ENCODE measurements at regions not wholly inside any gene's neighbourhood (a gene's known extent, or its start where the extent isn't known, plus 50 kb on each side); places are given as distances from the start of the nearest gene placed in this dataset.

DNA sequence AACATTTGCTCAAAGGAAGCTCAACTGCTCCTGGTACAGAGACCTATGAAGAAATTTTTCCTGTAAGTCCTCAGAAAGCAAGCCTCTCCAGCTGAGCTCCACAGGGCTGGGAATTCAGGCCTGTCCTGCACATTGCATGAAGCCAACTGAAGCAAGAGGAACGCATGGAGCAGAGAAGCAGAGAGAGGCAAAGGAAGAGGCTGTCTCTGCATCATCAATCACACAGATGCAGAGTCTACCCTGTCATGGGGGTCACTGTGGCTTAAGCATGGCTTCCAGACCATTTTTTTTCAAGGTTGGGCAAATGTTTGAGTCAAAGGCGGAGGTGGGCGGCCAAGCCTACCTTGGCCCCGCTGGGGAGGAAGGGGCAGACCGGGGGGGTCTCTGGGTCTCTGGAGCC is 110.3 kb upstream of the MSX1 start:
- peaks cover 14% of the 10 kb centered on the region for H3K27me3 Mint-ChIP-seq (ENCODE audit: low read depth)
- DNase-seq (ENCODE audit: low spot score), result no peak
- no peaks in the 10 kb centered on the region for H3K4me1 Mint-ChIP-seq (ENCODE audit: low read depth)
- no peak overlapping the region for H3K27ac Mint-ChIP-seq
- H3K36me3 Mint-ChIP-seq (ENCODE audit: low read depth), result no peaks in the 10 kb centered on the region
- no peak overlapping the region for H3K4me3 Mint-ChIP-seq
- H3K9me3 Mint-ChIP-seq, result peaks cover 27% of the 10 kb centered on the region

DNA sequence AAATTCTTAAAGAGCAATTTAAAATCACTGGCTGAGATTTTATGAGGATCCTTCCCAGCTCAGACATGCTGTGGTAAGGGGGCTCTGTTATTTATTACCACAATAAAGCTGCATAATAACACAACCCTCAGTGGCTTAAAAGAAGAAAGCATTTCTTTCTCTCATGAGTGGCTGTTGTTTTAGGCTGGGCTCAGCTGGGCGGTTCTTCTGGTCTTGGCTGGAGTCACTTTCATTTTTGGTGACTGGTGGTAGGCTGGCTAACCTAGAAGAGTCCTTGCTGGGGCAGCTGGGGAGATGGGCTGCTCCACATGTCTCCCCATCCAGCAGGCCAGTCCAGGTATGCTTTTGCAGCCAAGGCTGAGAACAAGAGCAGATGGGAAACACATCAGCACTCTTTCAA is 113.0 kb upstream of the MSX1 start:
- no peak for DNase-seq (ENCODE audit: low spot score)
- H3K36me3 Mint-ChIP-seq (ENCODE audit: low read depth), result no peaks in the 10 kb centered on the region
- H3K27ac Mint-ChIP-seq, result no peak overlapping the region
- no peak overlapping the region for H3K4me3 Mint-ChIP-seq
- H3K4me1 Mint-ChIP-seq (ENCODE audit: low read depth), result no peaks in the 10 kb centered on the region
- H3K27me3 Mint-ChIP-seq (ENCODE audit: low read depth), result no peaks in the 10 kb centered on the region
- H3K9me3 Mint-ChIP-seq, result peaks cover 27% of the 10 kb centered on the region

DNA sequence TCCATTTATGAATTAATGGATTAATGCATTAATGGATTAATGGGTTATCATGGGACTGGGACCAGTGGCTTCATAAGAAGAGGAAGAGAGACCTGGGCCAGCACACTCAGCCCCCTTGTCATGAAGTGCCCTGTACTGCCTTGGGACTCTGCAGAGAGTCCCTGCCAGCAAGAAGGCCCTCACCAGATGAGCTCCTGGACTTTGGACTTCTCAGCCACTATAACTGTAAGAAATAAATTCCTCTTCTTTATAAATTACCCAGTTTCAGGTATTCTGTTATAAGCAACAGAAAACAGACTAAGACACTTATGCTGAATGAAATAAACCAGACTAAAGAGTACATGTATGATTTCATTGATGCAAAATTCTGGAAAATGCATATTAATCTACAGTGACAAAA is 119.4 kb upstream of the MSX1 start:
- no peaks in the 10 kb centered on the region for H3K27me3 Mint-ChIP-seq (ENCODE audit: low read depth)
- no peak overlapping the region for H3K27ac Mint-ChIP-seq
- no peaks in the 10 kb centered on the region for H3K4me1 Mint-ChIP-seq (ENCODE audit: low read depth)
- H3K36me3 Mint-ChIP-seq (ENCODE audit: low read depth), result no peaks in the 10 kb centered on the region
- H3K9me3 Mint-ChIP-seq, result peaks cover 4% of the 10 kb centered on the region
- no peak overlapping the region for H3K4me3 Mint-ChIP-seq
- no peak for DNase-seq (ENCODE audit: low spot score)

DNA sequence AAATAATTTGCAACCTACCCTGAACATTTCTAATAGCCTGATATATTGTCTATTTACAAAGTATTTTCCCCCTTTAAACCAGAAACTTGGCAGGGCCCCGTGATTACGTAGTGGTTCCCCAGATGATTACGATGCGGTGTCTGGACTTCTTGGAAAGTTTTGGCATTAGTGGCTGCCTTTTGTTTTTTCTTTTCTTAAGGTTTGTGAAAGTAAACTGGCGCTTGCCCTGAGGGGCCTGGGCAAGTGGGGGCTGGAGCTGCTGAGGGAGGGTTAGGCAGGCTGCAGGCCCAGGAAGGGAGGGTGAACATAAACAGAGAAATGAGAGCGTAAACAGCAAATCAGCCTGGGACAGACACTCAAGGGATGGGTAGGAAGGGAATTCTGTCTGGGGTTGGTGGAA is 123.6 kb upstream of the MSX1 start:
- no peak for DNase-seq (ENCODE audit: low spot score)
- Mint-ChIP-seq H3K4me3 (no peak overlapping the region), H3K9me3 (no peaks in the 10 kb centered on the region), H3K36me3 (ENCODE audit: low read depth) (no peaks in the 10 kb centered on the region), H3K27me3 (ENCODE audit: low read depth) (no peaks in the 10 kb centered on the region), H3K27ac (no peak overlapping the region), H3K4me1 (ENCODE audit: low read depth) (no peaks in the 10 kb centered on the region)

DNA sequence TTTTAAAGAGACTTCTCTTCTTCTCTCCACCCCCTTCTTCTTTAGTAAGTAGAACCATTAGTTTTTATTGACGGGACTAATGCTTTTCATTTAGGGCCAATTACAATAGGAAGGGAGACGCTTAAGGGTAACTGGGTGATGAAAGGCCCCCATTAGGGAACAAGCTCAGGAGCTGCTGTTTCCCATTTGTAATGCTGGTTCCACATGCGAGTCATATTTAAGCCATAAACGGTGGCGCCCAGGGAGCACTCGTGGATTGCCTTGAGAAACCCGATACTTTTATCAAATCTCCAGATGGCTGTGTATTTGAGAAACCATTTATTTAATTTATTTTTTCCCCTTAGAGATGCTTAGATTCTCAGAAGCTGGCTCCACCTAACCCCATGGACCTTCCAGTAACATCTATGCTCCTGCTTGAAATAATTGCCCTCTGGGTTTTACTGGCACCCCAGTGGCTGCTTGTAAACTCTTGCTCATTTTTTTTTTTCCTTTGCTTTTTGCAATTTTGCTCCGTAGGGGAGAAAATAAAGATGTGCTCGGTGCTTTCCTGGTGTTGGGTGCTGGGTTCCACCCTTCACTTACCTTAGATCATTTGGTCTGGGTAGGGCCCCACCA is 124.2 kb upstream of the MSX1 start:
- DNase-seq (ENCODE audit: low spot score), result no peak
- Mint-ChIP-seq H3K4me3 (no peak overlapping the region), H3K4me1 (ENCODE audit: low read depth) (no peaks in the 10 kb centered on the region), H3K27me3 (ENCODE audit: low read depth) (no peaks in the 10 kb centered on the region), H3K36me3 (ENCODE audit: low read depth) (no peaks in the 10 kb centered on the region), H3K9me3 (no peaks in the 10 kb centered on the region), H3K27ac (no peak overlapping the region)

DNA sequence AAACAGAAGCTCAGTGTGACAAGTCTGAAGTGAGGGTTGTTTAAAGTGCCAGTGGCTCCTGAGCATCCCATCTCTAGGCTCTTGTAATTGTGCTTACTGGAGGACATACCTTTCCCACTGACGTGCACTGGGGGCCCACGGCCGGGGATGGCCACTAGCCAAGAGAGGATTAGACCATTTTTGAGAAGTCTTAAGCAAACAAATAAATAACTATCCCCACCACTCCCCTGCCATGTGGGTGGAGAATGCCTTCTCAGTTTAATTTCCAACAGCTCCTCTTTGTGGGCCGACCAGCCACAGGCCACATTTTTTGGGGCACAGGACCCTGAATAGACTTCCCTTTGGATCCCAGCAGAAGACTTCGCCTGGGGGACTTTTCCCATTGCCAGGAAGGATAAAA is 125.0 kb upstream of the MSX1 start:
- H3K36me3 Mint-ChIP-seq (ENCODE audit: low read depth), result no peaks in the 10 kb centered on the region
- no peaks in the 10 kb centered on the region for H3K27me3 Mint-ChIP-seq (ENCODE audit: low read depth)
- no peak for DNase-seq (ENCODE audit: low spot score)
- no peaks in the 10 kb centered on the region for H3K4me1 Mint-ChIP-seq (ENCODE audit: low read depth)
- no peak overlapping the region for H3K27ac Mint-ChIP-seq
- peaks cover 5% of the 10 kb centered on the region for H3K9me3 Mint-ChIP-seq
- no peak overlapping the region for H3K4me3 Mint-ChIP-seq

DNA sequence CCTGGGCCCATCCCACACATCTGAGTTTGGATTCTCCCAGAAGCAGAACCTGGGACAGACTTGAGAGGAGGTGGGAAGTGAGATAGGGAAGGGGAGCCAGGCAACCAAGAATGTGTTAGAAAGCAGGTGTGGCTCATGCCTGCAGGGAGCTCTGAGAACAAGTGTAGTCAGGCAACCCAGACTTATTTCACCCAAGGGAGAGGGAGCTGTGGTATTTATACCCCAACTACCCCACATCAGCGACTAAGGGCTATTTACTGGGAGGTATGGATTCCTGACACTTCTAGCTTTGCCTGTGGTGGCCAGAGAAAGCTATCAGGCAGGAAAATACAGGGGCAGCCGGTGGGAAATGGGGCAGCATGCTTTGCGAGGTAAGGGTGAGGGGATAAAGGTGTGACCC is 125.8 kb upstream of the MSX1 start:
- Mint-ChIP-seq H3K27me3 (ENCODE audit: low read depth) (no peaks in the 10 kb centered on the region), H3K4me1 (ENCODE audit: low read depth) (no peaks in the 10 kb centered on the region), H3K4me3 (no peak overlapping the region), H3K36me3 (ENCODE audit: low read depth) (no peaks in the 10 kb centered on the region), H3K9me3 (peaks cover 6% of the 10 kb centered on the region), H3K27ac (no peak overlapping the region)
- DNase-seq (ENCODE audit: low spot score), result no peak

DNA sequence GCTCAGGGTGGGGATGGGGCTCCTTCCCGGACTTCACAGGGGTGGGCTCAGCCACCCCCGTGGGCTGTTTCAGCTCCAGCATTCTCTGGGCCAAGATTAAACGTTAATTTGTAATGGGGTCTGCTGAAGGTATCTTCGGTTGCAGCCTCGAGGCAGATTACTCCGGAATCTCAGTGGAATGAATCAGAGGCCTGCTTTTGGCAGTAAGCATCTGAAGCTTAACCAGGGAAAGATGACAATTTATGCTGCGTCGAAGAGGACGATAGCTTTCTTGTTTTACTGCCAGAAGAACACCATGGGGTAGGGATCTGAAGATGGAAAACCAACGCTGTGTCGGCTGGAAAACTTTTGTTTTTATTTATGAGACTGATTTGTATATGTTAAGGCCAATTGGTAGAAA is 129.2 kb upstream of the MSX1 start:
- H3K9me3 Mint-ChIP-seq, result peaks cover 28% of the 10 kb centered on the region
- no peak for DNase-seq (ENCODE audit: low spot score)
- H3K36me3 Mint-ChIP-seq (ENCODE audit: low read depth), result peaks cover 3% of the 10 kb centered on the region
- H3K4me1 Mint-ChIP-seq (ENCODE audit: low read depth), result no peaks in the 10 kb centered on the region
- no peak overlapping the region for H3K27ac Mint-ChIP-seq
- H3K4me3 Mint-ChIP-seq, result no peak overlapping the region
- no peaks in the 10 kb centered on the region for H3K27me3 Mint-ChIP-seq (ENCODE audit: low read depth)

DNA sequence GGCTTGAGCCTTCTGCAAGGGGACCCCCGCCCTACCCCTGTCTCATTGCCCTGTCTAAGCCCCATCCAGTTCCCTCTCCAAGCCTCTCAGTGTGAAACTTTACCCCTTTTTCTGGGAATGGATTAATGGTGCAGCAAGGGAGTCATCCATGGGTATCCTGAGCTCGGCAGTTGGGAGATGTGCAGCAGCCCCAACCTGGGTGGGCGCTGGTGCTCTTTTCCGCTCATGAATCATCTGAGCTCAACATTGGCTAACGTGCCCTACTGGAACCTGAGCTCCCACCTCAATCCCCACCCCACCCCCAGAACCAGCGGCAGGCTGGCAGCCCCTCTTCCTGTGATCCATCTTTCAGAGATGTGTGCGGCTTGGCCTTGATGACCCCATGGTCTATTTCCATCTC is 130.3 kb upstream of the MSX1 start:
- Mint-ChIP-seq H3K27me3 (ENCODE audit: low read depth) (no peaks in the 10 kb centered on the region), H3K4me1 (ENCODE audit: low read depth) (no peaks in the 10 kb centered on the region), H3K9me3 (peaks cover 29% of the 10 kb centered on the region), H3K36me3 (ENCODE audit: low read depth) (peaks cover 3% of the 10 kb centered on the region), H3K4me3 (no peak overlapping the region), H3K27ac (no peak overlapping the region)
- no peak for DNase-seq (ENCODE audit: low spot score)

DNA sequence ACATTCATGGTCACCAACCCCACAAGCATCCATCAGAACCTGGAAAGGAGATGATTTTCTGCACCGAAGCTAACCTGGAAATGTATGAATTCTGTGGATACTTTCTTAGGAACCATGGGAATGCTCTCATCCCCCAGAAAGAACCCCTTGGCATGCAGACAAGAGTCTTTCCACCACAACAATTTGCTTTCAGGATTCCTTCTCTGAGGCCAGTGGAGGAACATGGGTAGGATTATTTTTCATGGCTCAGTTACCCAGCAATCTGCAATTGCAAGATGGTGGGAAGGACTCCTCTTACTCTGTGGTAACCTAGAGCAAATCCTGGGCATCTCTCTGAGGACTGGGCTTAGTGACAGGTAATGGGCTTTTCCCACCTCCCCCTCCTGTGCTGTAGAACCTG is 131.9 kb upstream of the MSX1 start:
- H3K27me3 Mint-ChIP-seq (ENCODE audit: low read depth), result no peaks in the 10 kb centered on the region
- peaks cover 3% of the 10 kb centered on the region for H3K36me3 Mint-ChIP-seq (ENCODE audit: low read depth)
- H3K4me1 Mint-ChIP-seq (ENCODE audit: low read depth), result no peaks in the 10 kb centered on the region
- peaks cover 32% of the 10 kb centered on the region for H3K9me3 Mint-ChIP-seq
- no peak overlapping the region for H3K27ac Mint-ChIP-seq
- DNase-seq (ENCODE audit: low spot score), result no peak
- H3K4me3 Mint-ChIP-seq, result no peak overlapping the region

DNA sequence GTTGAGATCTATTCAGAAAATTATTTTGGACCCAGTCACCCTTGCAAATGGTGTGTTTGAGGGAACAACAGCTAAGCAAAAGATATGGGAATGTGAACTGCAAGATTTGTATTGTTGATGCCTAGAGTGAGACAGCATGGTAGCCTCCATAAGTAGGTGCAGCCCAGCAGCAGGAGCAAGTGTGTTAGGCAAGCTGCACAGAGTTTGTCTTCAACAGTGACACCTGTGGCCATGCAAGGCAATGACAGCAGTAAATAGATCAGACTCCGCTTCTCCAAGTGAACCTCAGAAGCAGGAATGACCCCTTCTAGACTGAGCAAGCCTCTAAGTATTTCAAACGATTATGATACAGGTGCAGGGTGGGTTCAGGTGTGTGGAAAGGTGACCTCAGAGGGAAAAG is 133.4 kb upstream of the MSX1 start:
- H3K36me3 Mint-ChIP-seq (ENCODE audit: low read depth), result peaks cover 3% of the 10 kb centered on the region
- H3K27ac Mint-ChIP-seq, result no peak overlapping the region
- no peaks in the 10 kb centered on the region for H3K4me1 Mint-ChIP-seq (ENCODE audit: low read depth)
- DNase-seq (ENCODE audit: low spot score), result no peak
- H3K9me3 Mint-ChIP-seq, result peaks cover 36% of the 10 kb centered on the region
- no peak overlapping the region for H3K4me3 Mint-ChIP-seq
- no peaks in the 10 kb centered on the region for H3K27me3 Mint-ChIP-seq (ENCODE audit: low read depth)

DNA sequence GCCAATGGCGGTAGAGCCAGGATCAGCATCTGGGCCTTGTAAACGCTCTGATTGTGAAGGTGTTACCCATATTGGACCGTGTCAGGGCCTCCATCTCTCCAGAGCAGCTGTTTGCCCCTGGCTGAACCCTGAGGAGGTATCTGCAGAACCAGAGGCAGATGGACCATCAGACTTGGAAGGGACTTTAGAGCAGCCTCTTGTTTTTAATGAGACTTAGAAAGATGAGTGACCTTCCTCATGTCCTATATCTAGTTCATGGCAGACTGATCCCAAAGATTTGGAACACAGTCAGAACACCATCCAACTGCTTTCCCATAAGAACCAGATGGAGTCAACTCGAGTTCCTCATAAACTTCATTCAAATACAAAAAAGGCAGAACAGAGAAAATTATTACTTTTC is 135.1 kb upstream of the MSX1 start:
- no peak for DNase-seq (ENCODE audit: low spot score)
- Mint-ChIP-seq H3K36me3 (ENCODE audit: low read depth) (peaks cover 3% of the 10 kb centered on the region), H3K27ac (no peak overlapping the region), H3K9me3 (peaks cover 30% of the 10 kb centered on the region), H3K27me3 (ENCODE audit: low read depth) (no peaks in the 10 kb centered on the region), H3K4me1 (ENCODE audit: low read depth) (no peaks in the 10 kb centered on the region), H3K4me3 (no peak overlapping the region)

DNA sequence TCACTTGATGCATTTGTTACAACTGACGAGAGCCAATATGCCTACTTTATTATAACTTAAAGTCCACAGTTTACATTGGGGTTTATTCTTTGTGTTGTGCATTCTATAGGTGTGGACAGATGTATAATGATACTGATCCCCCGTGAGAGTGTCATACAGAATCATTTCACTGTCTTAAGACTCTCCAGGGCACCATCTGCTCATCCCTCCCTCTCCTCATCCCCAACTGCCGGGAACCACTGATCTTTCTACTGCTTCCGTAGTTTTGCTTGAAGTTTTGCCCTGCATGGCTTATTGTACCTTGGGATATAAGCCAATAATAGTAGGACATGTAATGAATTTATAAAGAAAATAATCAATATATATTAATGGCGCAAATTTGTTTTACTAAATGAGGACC is 137.8 kb upstream of the MSX1 start:
- no peaks in the 10 kb centered on the region for H3K27me3 Mint-ChIP-seq (ENCODE audit: low read depth)
- no peaks in the 10 kb centered on the region for H3K4me1 Mint-ChIP-seq (ENCODE audit: low read depth)
- H3K9me3 Mint-ChIP-seq, result peaks cover 22% of the 10 kb centered on the region
- no peak for DNase-seq (ENCODE audit: low spot score)
- no peak overlapping the region for H3K4me3 Mint-ChIP-seq
- no peaks in the 10 kb centered on the region for H3K36me3 Mint-ChIP-seq (ENCODE audit: low read depth)
- H3K27ac Mint-ChIP-seq, result no peak overlapping the region

DNA sequence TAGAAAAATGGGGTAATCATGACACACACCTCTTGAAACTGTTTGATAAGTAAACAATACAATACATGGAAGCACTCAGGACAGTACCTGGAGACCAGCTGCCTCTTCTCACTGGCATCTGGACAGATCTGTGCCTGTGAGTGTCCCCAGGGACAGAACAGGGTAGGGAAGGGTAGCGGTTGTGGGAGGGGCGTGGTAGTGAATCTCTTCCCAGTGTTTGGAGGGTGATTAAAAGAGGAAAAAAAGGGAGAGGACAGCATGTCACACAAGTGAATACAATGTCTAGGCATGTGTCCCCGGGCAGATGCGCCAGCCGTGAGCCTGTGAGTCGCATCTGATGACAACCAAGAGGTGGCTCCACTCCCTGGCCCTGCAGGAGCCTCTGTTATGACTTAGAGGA is 138.8 kb upstream of the MSX1 start:
- no peak overlapping the region for H3K4me3 Mint-ChIP-seq
- H3K36me3 Mint-ChIP-seq (ENCODE audit: low read depth), result no peaks in the 10 kb centered on the region
- DNase-seq (ENCODE audit: low spot score), result no peak
- H3K27ac Mint-ChIP-seq, result no peak overlapping the region
- H3K27me3 Mint-ChIP-seq (ENCODE audit: low read depth), result no peaks in the 10 kb centered on the region
- H3K4me1 Mint-ChIP-seq (ENCODE audit: low read depth), result no peaks in the 10 kb centered on the region
- H3K9me3 Mint-ChIP-seq, result peaks cover 12% of the 10 kb centered on the region

DNA sequence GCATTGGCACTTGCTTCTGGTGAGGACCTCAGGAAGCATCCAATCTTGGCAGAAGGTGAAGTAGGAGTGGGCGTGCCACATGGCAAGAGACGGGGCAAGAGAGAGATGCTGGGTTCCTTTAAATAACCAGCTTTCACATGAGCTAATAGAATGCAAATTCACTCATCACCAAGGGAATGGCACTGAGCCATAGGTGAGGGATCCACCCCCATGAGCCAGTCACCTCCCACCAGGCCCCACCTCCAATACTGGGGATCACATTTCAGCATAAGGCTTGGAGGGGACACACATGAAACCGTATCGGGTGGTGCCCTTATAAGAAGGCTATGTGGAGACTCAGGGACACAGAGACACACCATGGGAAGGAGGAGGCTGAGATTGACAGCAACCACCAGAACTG is 140.0 kb upstream of the MSX1 start:
- Mint-ChIP-seq H3K4me3 (no peak overlapping the region), H3K27me3 (ENCODE audit: low read depth) (no peaks in the 10 kb centered on the region), H3K4me1 (ENCODE audit: low read depth) (no peaks in the 10 kb centered on the region), H3K36me3 (ENCODE audit: low read depth) (no peaks in the 10 kb centered on the region), H3K27ac (no peak overlapping the region), H3K9me3 (peaks cover 7% of the 10 kb centered on the region)
- DNase-seq (ENCODE audit: low spot score), result no peak

Measured in T-helper 2 cell treated with Interferon-gamma antibody and Interleukin-4, amounts not matched to agents 5 μg/mL and 100 μg/mL, for 36 hours (primary cell).